Cardiac muscle cell (in vitro differentiated cells and primary cell): ENCODE measurements at regions not wholly inside any gene's neighbourhood (a gene's known extent, or its start where the extent isn't known, plus 50 kb on each side); places are given as distances from the start of the nearest gene placed in this dataset.

Source experiments
- DNase-seq, 2 donors: peaks; one replicate each; pipeline versions ENCODE4 v3.0.0 to v3.0.0-alpha.2; 2010 to 2017; ENCODE audit warnings: low read depth in 1 of 2, low spot score in 1 of 2
- H3K27ac ChIP-seq: fragments of 200-600 bp; sonication (generic); 2 replicates; pipeline ENCODE4 v1.5.1; 2016
- H3K27me3 ChIP-seq: fragments of 200-600 bp; sonication (generic); 2 replicates; pipeline ENCODE4 v1.6.0; 2016; ENCODE audit warnings: control low read depth
- H3K36me3 ChIP-seq: fragments of 200-600 bp; sonication (generic); 2 replicates; pipeline ENCODE4 v1.5.1; 2016; ENCODE audit warnings: control low read depth
- H3K4me1 ChIP-seq: fragments of 200-600 bp; sonication (generic); 2 replicates; pipeline ENCODE4 v1.8.1; 2017; ENCODE audit warnings: low read depth, mild to moderate bottlenecking, mixed run types
- H3K4me3 ChIP-seq: fragments of 200-600 bp; sonication (generic); 2 replicates; pipeline ENCODE4 v1.5.1; 2016; ENCODE audit warnings: mild to moderate bottlenecking
- H3K9me3 ChIP-seq: fragments of 200-600 bp; sonication (generic); 2 replicates; pipeline ENCODE4 v1.5.1; 2017; ENCODE audit warnings: low read depth, mild to moderate bottlenecking, control low read depth
- CTCF ChIP-seq: IDR thresholded peaks from 2 replicates; pipeline ENCODE4 v1.5.1; 2012; ENCODE audit warnings: low read depth, mild to moderate bottlenecking, low read length

- no peaks in the 10 kb centered on the region for H3K36me3 ChIP-seq
- H3K27me3 ChIP-seq, result no peaks in the 10 kb centered on the region
- no peak for DNase-seq
- no peak for TF ChIP-seq CTCF
- no peaks in the 10 kb centered on the region for H3K9me3 ChIP-seq
- no peak overlapping the region for H3K4me3 ChIP-seq
- no peak overlapping the region for H3K27ac ChIP-seq
- no peaks in the 10 kb centered on the region for H3K4me1 ChIP-seq
These were observed 352.7 kb upstream of the ZNF507 start for GRCh38 chr19:31992750-31993149.

- no peak overlapping the region for H3K4me3 ChIP-seq
- no peaks in the 10 kb centered on the region for H3K9me3 ChIP-seq
- no peak for DNase-seq
- no peak overlapping the region for H3K27ac ChIP-seq
- no peaks in the 10 kb centered on the region for H3K36me3 ChIP-seq
- no peaks in the 10 kb centered on the region for H3K27me3 ChIP-seq
- TF ChIP-seq CTCF, result no peak
- no peaks in the 10 kb centered on the region for H3K4me1 ChIP-seq
These were observed 349.9 kb upstream of the ZNF507 start for GRCh38 chr19:31995546-31995945.

GRCh38 chr19:32010071-32010470 is 335.3 kb upstream of the ZNF507 start:
- no peak overlapping the region for H3K4me3 ChIP-seq
- no peaks in the 10 kb centered on the region for H3K9me3 ChIP-seq
- no peaks in the 10 kb centered on the region for H3K36me3 ChIP-seq
- no peaks in the 10 kb centered on the region for H3K27me3 ChIP-seq
- no peak for DNase-seq
- no peak for TF ChIP-seq CTCF
- no peaks in the 10 kb centered on the region for H3K4me1 ChIP-seq
- H3K27ac ChIP-seq, result no peak overlapping the region

GRCh38 chr19:32012206-32012605 is 333.2 kb upstream of the ZNF507 start:
- Histone ChIP-seq H3K4me3 (no peak overlapping the region), H3K27me3 (no peaks in the 10 kb centered on the region), H3K27ac (no peak overlapping the region), H3K36me3 (no peaks in the 10 kb centered on the region), H3K9me3 (no peaks in the 10 kb centered on the region), H3K4me1 (no peaks in the 10 kb centered on the region)
- DNase-seq, result no peak
- no peak for TF ChIP-seq CTCF

GRCh38 chr19:32012886-32013631 is 332.4 kb upstream of the ZNF507 start:
- Histone ChIP-seq H3K9me3 (no peaks in the 10 kb centered on the region), H3K27ac (no peak overlapping the region), H3K27me3 (no peaks in the 10 kb centered on the region), H3K4me1 (no peaks in the 10 kb centered on the region), H3K4me3 (no peak overlapping the region), H3K36me3 (no peaks in the 10 kb centered on the region)
- TF ChIP-seq CTCF, result no peak
- DNase-seq, result no peak
